ENCODE measurements at regions not wholly inside any gene's neighbourhood (a gene's known extent, or its start where the extent isn't known, plus 50 kb on each side); places are given as distances from the start of the nearest gene placed in this dataset.

DNA sequence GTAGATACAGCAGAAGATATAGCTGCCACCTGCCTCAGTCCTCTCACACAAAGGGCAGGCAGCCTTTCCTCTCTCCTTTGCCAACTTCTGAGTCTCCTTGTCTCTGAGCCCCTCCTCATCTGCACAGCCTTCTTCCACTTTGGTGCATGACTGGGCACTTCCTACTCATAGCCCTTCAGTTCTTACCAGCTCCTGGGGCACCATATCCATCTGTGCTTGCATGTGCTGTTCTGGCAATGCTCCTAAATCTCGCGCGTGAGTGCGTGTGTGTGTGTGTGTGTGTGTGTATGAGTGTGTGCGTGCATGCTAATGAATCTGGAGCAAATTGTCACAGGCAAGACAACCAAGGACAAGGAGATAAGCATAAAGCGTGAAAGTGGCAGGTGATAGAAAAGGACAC is 1271.6 kb upstream of the SORCS1 start:
- Histone ChIP-seq H3K9me2 (ENCODE audit: low read depth, low read length) (no peaks in the 10 kb centered on the region), H3K27ac (ENCODE audit: low read depth, low read length, poor library complexity, severe bottlenecking) (no peak overlapping the region)
- no peak for TF ChIP-seq EZH2 (IDR thresholded peaks at IDR 0.05; ENCODE audit: borderline replicate concordance, low read length)
- TF ChIP-seq, protein P1, sequence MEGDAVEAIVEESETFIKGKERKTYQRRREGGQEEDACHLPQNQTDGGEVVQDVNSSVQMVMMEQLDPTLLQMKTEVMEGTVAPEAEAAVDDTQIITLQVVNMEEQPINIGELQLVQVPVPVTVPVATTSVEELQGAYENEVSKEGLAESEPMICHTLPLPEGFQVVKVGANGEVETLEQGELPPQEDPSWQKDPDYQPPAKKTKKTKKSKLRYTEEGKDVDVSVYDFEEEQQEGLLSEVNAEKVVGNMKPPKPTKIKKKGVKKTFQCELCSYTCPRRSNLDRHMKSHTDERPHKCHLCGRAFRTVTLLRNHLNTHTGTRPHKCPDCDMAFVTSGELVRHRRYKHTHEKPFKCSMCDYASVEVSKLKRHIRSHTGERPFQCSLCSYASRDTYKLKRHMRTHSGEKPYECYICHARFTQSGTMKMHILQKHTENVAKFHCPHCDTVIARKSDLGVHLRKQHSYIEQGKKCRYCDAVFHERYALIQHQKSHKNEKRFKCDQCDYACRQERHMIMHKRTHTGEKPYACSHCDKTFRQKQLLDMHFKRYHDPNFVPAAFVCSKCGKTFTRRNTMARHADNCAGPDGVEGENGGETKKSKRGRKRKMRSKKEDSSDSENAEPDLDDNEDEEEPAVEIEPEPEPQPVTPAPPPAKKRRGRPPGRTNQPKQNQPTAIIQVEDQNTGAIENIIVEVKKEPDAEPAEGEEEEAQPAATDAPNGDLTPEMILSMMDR (IDR thresholded peaks at IDR 0.05; ENCODE audit: low read length): no peak

DNA sequence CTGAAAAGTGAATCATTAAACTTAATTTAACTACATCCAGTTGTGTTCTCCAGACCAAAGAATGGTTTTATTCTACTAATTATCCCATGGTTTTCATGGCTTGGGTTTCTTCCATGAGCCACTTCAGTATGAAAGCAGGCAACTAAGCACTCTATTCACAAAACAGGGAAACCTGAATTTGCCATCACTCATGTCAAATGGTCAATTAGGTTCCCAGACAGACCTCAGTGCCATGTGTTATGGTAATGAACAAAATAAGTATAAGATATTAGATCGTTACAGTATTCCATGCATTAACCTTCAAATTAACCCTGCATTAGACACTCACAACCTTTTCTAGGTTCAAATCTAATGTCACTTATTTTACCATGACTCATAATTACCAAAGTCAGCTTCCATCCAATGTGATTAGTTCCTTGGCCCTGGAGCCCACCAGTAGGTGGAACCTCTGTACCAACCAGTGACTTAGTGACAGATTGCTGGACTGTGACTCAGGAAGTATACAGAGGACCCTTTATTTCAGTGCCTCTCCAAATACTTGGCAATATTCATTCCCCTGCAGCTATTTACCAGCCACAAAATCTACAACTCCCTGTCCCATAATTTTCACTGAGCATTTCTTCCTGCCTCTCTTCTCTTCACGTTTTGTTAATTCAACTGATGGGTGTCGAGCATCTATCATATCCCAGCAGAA is 1270.2 kb upstream of the SORCS1 start:
- H3K9me3 ChIP-seq (ENCODE audit: low read length): no peaks in the 10 kb centered on the region
- no peaks in the 10 kb centered on the region for H4K20me1 ChIP-seq (ENCODE audit: insufficient read depth, low read length)
- no peak overlapping the region for H3K4me3 ChIP-seq (ENCODE audit: low read depth, low read length, poor library complexity, severe bottlenecking)
- no peaks in the 10 kb centered on the region for H3K4me1 ChIP-seq (ENCODE audit: insufficient read depth, low read length, severe bottlenecking)
- TF ChIP-seq, protein P1 (IDR thresholded peaks at IDR 0.05; ENCODE audit: low read length): no peak
- no peak for TF ChIP-seq EZH2 (IDR thresholded peaks at IDR 0.05; ENCODE audit: borderline replicate concordance, low read length)
- no peak overlapping the region for H2AFZ ChIP-seq (ENCODE audit: low read length)
- no peaks in the 10 kb centered on the region for H3K9me2 ChIP-seq (ENCODE audit: low read depth, low read length)
- no peaks in the 10 kb centered on the region for H3K79me2 ChIP-seq (ENCODE audit: insufficient read depth, low read length)
- H3K36me3 ChIP-seq (ENCODE audit: insufficient read depth, low read length): no peaks in the 10 kb centered on the region
- H3K27ac ChIP-seq (ENCODE audit: low read depth, low read length, poor library complexity, severe bottlenecking): no peak overlapping the region
- no peak overlapping the region for H3K9ac ChIP-seq (ENCODE audit: low read length)
- no peak overlapping the region for H3K4me2 ChIP-seq (ENCODE audit: low read length)
- no peaks in the 10 kb centered on the region for H3K27me3 ChIP-seq (ENCODE audit: insufficient read depth, low read length)
- no peaks in the 10 kb centered on the region for H3F3A ChIP-seq (ENCODE audit: insufficient read depth, low read length)

More for the DNA sequence above, 1271.6 kb upstream of the SORCS1 start:
- H3K4me2 ChIP-seq (ENCODE audit: low read length): no peak overlapping the region
- H4K20me1 ChIP-seq (ENCODE audit: insufficient read depth, low read length): no peaks in the 10 kb centered on the region
- no peaks in the 10 kb centered on the region for H3K36me3 ChIP-seq (ENCODE audit: insufficient read depth, low read length)
- no peaks in the 10 kb centered on the region for H3K4me1 ChIP-seq (ENCODE audit: insufficient read depth, low read length, severe bottlenecking)
- H3K9me3 ChIP-seq (ENCODE audit: low read length): no peaks in the 10 kb centered on the region
- H3K4me3 ChIP-seq (ENCODE audit: low read depth, low read length, poor library complexity, severe bottlenecking): no peak overlapping the region
- H3K9ac ChIP-seq (ENCODE audit: low read length): no peak overlapping the region
- H2AFZ ChIP-seq (ENCODE audit: low read length): no peak overlapping the region
- no peaks in the 10 kb centered on the region for H3F3A ChIP-seq (ENCODE audit: insufficient read depth, low read length)
- no peaks in the 10 kb centered on the region for H3K79me2 ChIP-seq (ENCODE audit: insufficient read depth, low read length)
- no peaks in the 10 kb centered on the region for H3K27me3 ChIP-seq (ENCODE audit: insufficient read depth, low read length)

DNA sequence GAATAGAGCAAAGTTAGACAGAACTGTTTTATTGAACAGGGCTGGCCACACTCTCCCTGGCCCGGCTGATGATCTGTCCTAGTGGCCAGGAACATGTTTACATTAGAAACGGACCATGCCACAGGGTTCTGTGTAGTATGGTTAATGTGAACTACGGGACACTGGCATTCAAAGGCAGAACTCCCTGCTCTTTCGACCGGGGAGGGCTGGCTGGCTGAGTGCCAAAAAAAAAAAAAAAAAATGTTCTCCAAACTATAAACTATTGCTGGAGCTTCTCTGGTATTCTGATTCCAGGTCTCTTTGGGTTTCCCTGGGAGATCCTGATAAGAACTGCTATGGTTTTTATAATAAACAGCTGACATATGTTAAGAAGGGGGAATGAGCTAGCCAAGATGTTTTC is 1262.6 kb upstream of the SORCS1 start:
- no peaks in the 10 kb centered on the region for H4K20me1 ChIP-seq (ENCODE audit: insufficient read depth, low read length)
- no peak overlapping the region for H3K4me2 ChIP-seq (ENCODE audit: low read length)
- H3K9ac ChIP-seq (ENCODE audit: low read length): no peak overlapping the region
- H3K27ac ChIP-seq (ENCODE audit: low read depth, low read length, poor library complexity, severe bottlenecking): no peak overlapping the region
- H3K9me2 ChIP-seq (ENCODE audit: low read depth, low read length): no peaks in the 10 kb centered on the region
- no peaks in the 10 kb centered on the region for H3F3A ChIP-seq (ENCODE audit: insufficient read depth, low read length)
- no peaks in the 10 kb centered on the region for H3K27me3 ChIP-seq (ENCODE audit: insufficient read depth, low read length)
- H3K4me3 ChIP-seq (ENCODE audit: low read depth, low read length, poor library complexity, severe bottlenecking): no peak overlapping the region
- no peaks in the 10 kb centered on the region for H3K9me3 ChIP-seq (ENCODE audit: low read length)
- no peaks in the 10 kb centered on the region for H3K79me2 ChIP-seq (ENCODE audit: insufficient read depth, low read length)
- no peak for TF ChIP-seq EZH2 (IDR thresholded peaks at IDR 0.05; ENCODE audit: borderline replicate concordance, low read length)
- TF ChIP-seq, protein P1 (IDR thresholded peaks at IDR 0.05; ENCODE audit: low read length): no peak
- no peak overlapping the region for H2AFZ ChIP-seq (ENCODE audit: low read length)
- H3K36me3 ChIP-seq (ENCODE audit: insufficient read depth, low read length): no peaks in the 10 kb centered on the region
- H3K4me1 ChIP-seq (ENCODE audit: insufficient read depth, low read length, severe bottlenecking): no peaks in the 10 kb centered on the region

All from OCI-LY1 (cell line).